CD14-positive monocyte (primary cell): ENCODE measurements at regions not wholly inside any gene's neighbourhood (a gene's known extent, or its start where the extent isn't known, plus 50 kb on each side); places are given as distances from the start of the nearest gene placed in this dataset.

Experiments
- DNase-seq, 3 donors: peaks; one replicate each; pipeline ENCODE4 v3.0.0-alpha.2; 2011 to 2022
- H2AFZ ChIP-seq: 2 replicates; pipeline ENCODE4 v1.6.0; 2012; ENCODE audit warnings: mild to moderate bottlenecking, low read depth, low read length, inconsistent platforms; ENCODE audit not compliant: insufficient read depth, poor library complexity, severe bottlenecking
- H3K27ac ChIP-seq, 2 donors: 1 replicate in 1 of 2; 2 replicates in 1 of 2; pipeline ENCODE4 v1.5.1; 2012 to 2013; ENCODE audit warnings: low read length in 2 of 2, control low read depth in 1 of 2, inconsistent platforms in 1 of 2, low read depth in 1 of 2, mild to moderate bottlenecking in 1 of 2
- H3K27me3 ChIP-seq, 2 donors: one replicate each; pipeline versions ENCODE4 v1.6.0 to v1.6.1; 2011 to 2013; ENCODE audit warnings: low read length in 2 of 2; ENCODE audit not compliant: control insufficient read depth in 2 of 2, insufficient read depth in 2 of 2
- H3K36me3 ChIP-seq, 2 donors: replicated peaks in 1 of 2; 1 replicate in 1 of 2; 2 replicates in 1 of 2; pipeline versions ENCODE4 v1.5.1 to v1.6.1; 2012 to 2013; ENCODE audit warnings: low read length in 2 of 2, control low read depth in 1 of 2, inconsistent platforms in 1 of 2, mild to moderate bottlenecking in 1 of 2; ENCODE audit not compliant: insufficient read depth in 2 of 2, control insufficient read depth in 1 of 2
- H3K4me1 ChIP-seq, 2 donors: 1 replicate in 1 of 2; 2 replicates in 1 of 2; pipeline versions ENCODE4 v1.5.1 to v1.6.1; 2012 to 2013; ENCODE audit warnings: low read length in 2 of 2, control low read depth in 1 of 2, inconsistent platforms in 1 of 2, mild to moderate bottlenecking in 1 of 2, moderate library complexity in 1 of 2; ENCODE audit not compliant: insufficient read depth in 2 of 2, control insufficient read depth in 1 of 2
- H3K4me2 ChIP-seq: replicated peaks from 2 replicates; pipeline ENCODE3; 2012; ENCODE audit warnings: low read length, moderate library complexity, mild to moderate bottlenecking; ENCODE audit not compliant: poor library complexity, severe bottlenecking; ENCODE audit errors: extremely low read depth
- H3K4me3 ChIP-seq, 3 experiments: fragments of 200-600 bp in 1 of 3; sonication (generic) in 1 of 3; replicated peaks in 1 of 3; 1 replicate in 2 of 3; 2 replicates in 1 of 3; pipeline ENCODE4 v1.5.1; 2011 to 2013; ENCODE audit warnings: low read length in 3 of 3, mild to moderate bottlenecking in 3 of 3, control low read depth in 2 of 3, low read depth in 2 of 3, inconsistent platforms in 1 of 3, moderate library complexity in 1 of 3
- H3K79me2 ChIP-seq: 2 replicates; pipeline ENCODE4 v1.6.0; 2012; ENCODE audit warnings: mild to moderate bottlenecking, control low read depth, inconsistent platforms, low read length, moderate library complexity; ENCODE audit not compliant: insufficient read depth
- H3K9ac ChIP-seq: 2 replicates; pipeline ENCODE4 v1.6.0; 2017; ENCODE audit warnings: low read length, mild to moderate bottlenecking; ENCODE audit not compliant: insufficient read depth, poor library complexity, severe bottlenecking
- H3K9me3 ChIP-seq, 2 donors: replicated peaks in 1 of 2; 1 replicate in 1 of 2; 2 replicates in 1 of 2; pipeline versions ENCODE4 v1.5.1 to v1.6.1; 2012 to 2013; ENCODE audit warnings: low read length in 2 of 2, control low read depth in 1 of 2; ENCODE audit not compliant: control insufficient read depth in 1 of 2, insufficient read depth in 1 of 2
- H4K20me1 ChIP-seq: 2 replicates; pipeline ENCODE4 v1.6.0; 2012; ENCODE audit warnings: mild to moderate bottlenecking, low read length, control low read depth, moderate library complexity; ENCODE audit not compliant: insufficient read depth
- H3K27ac Mint-ChIP-seq, 7 donors: one replicate each; pipeline ENCODE4 v1.8.0; 2020; ENCODE audit warnings: mild to moderate bottlenecking in 7 of 7, mixed read lengths in 7 of 7, moderate library complexity in 6 of 7, inconsistent platforms in 2 of 7
- H3K27me3 Mint-ChIP-seq, 3 donors: one replicate each; pipeline ENCODE4 v1.8.0; 2021 to 2022; ENCODE audit warnings: low read depth in 3 of 3, mild to moderate bottlenecking in 3 of 3, mixed read lengths in 3 of 3, moderate library complexity in 3 of 3, inconsistent platforms in 1 of 3
- H3K36me3 Mint-ChIP-seq, 2 donors: one replicate each; pipeline ENCODE4 v1.8.0; 2020; ENCODE audit warnings: mixed read lengths in 2 of 2, inconsistent platforms in 1 of 2, mild to moderate bottlenecking in 1 of 2
- H3K4me1 Mint-ChIP-seq: one replicate; pipeline ENCODE4 v1.8.0; 2020; ENCODE audit warnings: mild to moderate bottlenecking, mixed read lengths
- H3K4me3 Mint-ChIP-seq, 2 donors: one replicate each; pipeline ENCODE4 v1.8.0; 2020; ENCODE audit warnings: mild to moderate bottlenecking in 2 of 2, mixed read lengths in 2 of 2, moderate library complexity in 1 of 2
- H3K9me3 Mint-ChIP-seq, 7 donors: one replicate each; pipeline ENCODE4 v1.8.0; 2020 to 2022; ENCODE audit warnings: mixed read lengths in 7 of 7, mild to moderate bottlenecking in 6 of 7, moderate library complexity in 6 of 7, inconsistent platforms in 2 of 7
- WGBS: methylation state at CpG from one replicate; pipeline ENCODE4 v1.1.5; 2013; ENCODE audit warnings: missing lambda C conversion rate; ENCODE audit not compliant: insufficient coverage; 5-methylcytosine and 5-hydroxymethylcytosine counted together
- intact Hi-C, 2 donors: fragments of 100-400 bp; cut with micrococcal nuclease; formaldehyde crosslinking; loops; one replicate each; pipeline versions ENCODE4 v1.15.0 to v1.15.1; 2023
- TF ChIP-seq, protein P1 (sequence below): fragments of 200-600 bp; IDR thresholded peaks from one replicate; pipeline ENCODE4 v1.8.0; 2022; ENCODE audit warnings: antibody characterized with exemption, mild to moderate bottlenecking

DNA sequence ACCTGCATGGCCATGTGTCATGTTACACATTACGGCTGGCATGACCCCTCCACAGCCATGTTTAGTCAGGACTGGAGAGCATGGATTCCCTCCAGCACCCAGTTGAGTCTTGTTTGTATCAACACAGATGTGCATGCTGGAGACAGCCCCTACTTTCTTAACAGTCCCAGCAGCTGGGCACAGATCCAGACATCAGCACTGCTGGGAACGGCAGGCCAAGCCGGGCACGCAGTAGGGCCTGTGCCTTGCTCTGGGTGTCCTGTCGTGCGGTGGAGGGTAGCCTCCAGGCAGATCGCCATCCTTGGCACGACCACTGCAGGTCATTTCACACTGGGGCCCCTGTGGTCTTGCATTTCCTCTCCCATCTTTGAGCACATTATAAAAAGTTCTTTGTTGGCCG lies 381.4 kb downstream of the SMOC2 start:
- no peaks in the 10 kb centered on the region for H3K27me3 Mint-ChIP-seq
- no peaks in the 10 kb centered on the region for H3K27me3 ChIP-seq
- peaks cover 33 to 41% of the 10 kb centered on the region in 2 donors for H3K9me3 ChIP-seq
- TF ChIP-seq, protein P1, sequence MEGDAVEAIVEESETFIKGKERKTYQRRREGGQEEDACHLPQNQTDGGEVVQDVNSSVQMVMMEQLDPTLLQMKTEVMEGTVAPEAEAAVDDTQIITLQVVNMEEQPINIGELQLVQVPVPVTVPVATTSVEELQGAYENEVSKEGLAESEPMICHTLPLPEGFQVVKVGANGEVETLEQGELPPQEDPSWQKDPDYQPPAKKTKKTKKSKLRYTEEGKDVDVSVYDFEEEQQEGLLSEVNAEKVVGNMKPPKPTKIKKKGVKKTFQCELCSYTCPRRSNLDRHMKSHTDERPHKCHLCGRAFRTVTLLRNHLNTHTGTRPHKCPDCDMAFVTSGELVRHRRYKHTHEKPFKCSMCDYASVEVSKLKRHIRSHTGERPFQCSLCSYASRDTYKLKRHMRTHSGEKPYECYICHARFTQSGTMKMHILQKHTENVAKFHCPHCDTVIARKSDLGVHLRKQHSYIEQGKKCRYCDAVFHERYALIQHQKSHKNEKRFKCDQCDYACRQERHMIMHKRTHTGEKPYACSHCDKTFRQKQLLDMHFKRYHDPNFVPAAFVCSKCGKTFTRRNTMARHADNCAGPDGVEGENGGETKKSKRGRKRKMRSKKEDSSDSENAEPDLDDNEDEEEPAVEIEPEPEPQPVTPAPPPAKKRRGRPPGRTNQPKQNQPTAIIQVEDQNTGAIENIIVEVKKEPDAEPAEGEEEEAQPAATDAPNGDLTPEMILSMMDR: no peak
- H3K9ac ChIP-seq: no peak overlapping the region
- H3K27ac ChIP-seq: no peak overlapping the region
- H3K4me3 Mint-ChIP-seq: no peak overlapping the region
- H4K20me1 ChIP-seq: no peaks in the 10 kb centered on the region
- H3K36me3 ChIP-seq: no peaks in the 10 kb centered on the region
- H3K4me2 ChIP-seq: no peak overlapping the region
- no peaks in the 10 kb centered on the region for H3K4me1 ChIP-seq
- no peak overlapping the region for H3K4me3 ChIP-seq
- no peaks in the 10 kb centered on the region for H3K4me1 Mint-ChIP-seq
- DNase-seq: no peak
- H3K9me3 Mint-ChIP-seq: peaks cover 12 to 44% (median 18%) of the 10 kb centered on the region in 7 donors
- H3K36me3 Mint-ChIP-seq: no peaks in the 10 kb centered on the region
- H3K79me2 ChIP-seq: no peaks in the 10 kb centered on the region
- WGBS: 70% methylated on average over 8 of the region's 9 CpGs
- intact Hi-C loops: no loop called here
- H2AFZ ChIP-seq: no peak overlapping the region
- no peak overlapping the region for H3K27ac Mint-ChIP-seq

GRCh38 chr6:168819546-168819945 lies 378.6 kb downstream of the SMOC2 start:
- H3K9ac ChIP-seq: no peak overlapping the region
- intact Hi-C loops: no loop called here
- H4K20me1 ChIP-seq: no peaks in the 10 kb centered on the region
- no peaks in the 10 kb centered on the region for H3K79me2 ChIP-seq
- H3K4me1 Mint-ChIP-seq: no peaks in the 10 kb centered on the region
- no peak overlapping the region for H3K27ac Mint-ChIP-seq
- WGBS: 76% methylated on average over 7 of the region's 8 CpGs
- H3K27me3 Mint-ChIP-seq: no peaks in the 10 kb centered on the region
- H3K27ac ChIP-seq: no peak overlapping the region
- H3K36me3 ChIP-seq: no peaks in the 10 kb centered on the region
- peaks cover 14 to 41% (median 21%) of the 10 kb centered on the region in 7 donors for H3K9me3 Mint-ChIP-seq
- no peaks in the 10 kb centered on the region for H3K27me3 ChIP-seq
- no peak overlapping the region for H3K4me3 Mint-ChIP-seq
- peaks cover 30 to 35% of the 10 kb centered on the region in 2 donors for H3K9me3 ChIP-seq
- H3K4me1 ChIP-seq: no peaks in the 10 kb centered on the region
- DNase-seq: no peak
- H3K4me3 ChIP-seq: no peak overlapping the region
- no peak overlapping the region for H2AFZ ChIP-seq
- TF ChIP-seq, protein P1: no peak
- H3K4me2 ChIP-seq: no peak overlapping the region
- no peaks in the 10 kb centered on the region for H3K36me3 Mint-ChIP-seq
